Activated T-cell treated with anti-CD3 and anti-CD28 coated beads, Interleukin-2, amount 50 U/mL, for 4 hours (primary cell): ENCODE measurements at regions not wholly inside any gene's neighbourhood (a gene's known extent, or its start where the extent isn't known, plus 50 kb on each side); places are given as distances from the start of the nearest gene placed in this dataset.

Experiments used
- ATAC-seq, 2 donors: fragments of 200-7000 bp; cut with Tn5 transposase; one replicate each; pipeline ENCODE4 v1.10.0; 2021
- DNase-seq: peaks from one replicate; pipeline ENCODE4 v3.0.0-alpha.2; 2020
- H3K27me3 Mint-ChIP-seq: one replicate; pipeline ENCODE4 v1.8.0; 2021; ENCODE audit warnings: low read depth, mixed read lengths
- H3K36me3 Mint-ChIP-seq: one replicate; pipeline ENCODE4 v1.8.0; 2022; ENCODE audit warnings: mixed read lengths; ENCODE audit not compliant: insufficient read depth
- H3K4me1 Mint-ChIP-seq: one replicate; pipeline ENCODE4 v1.8.0; 2021; ENCODE audit warnings: low read depth, mixed read lengths
- H3K4me3 Mint-ChIP-seq: one replicate; pipeline ENCODE4 v1.8.0; 2021; ENCODE audit warnings: mild to moderate bottlenecking, moderate library complexity, mixed read lengths
- H3K9me3 Mint-ChIP-seq: one replicate; pipeline ENCODE4 v1.8.0; 2021; ENCODE audit warnings: mixed read lengths

- Mint-ChIP-seq H3K4me3 (no peak overlapping the region), H3K36me3 (no peaks in the 10 kb centered on the region), H3K9me3 (peaks cover 10% of the 10 kb centered on the region), H3K4me1 (no peaks in the 10 kb centered on the region), H3K27me3 (no peaks in the 10 kb centered on the region)
- DNase-seq: no peak
- no peak for ATAC-seq
Observed at GRCh38 chr1:189868021-189868420, 609.6 kb downstream of the BRINP3 start.

DNA sequence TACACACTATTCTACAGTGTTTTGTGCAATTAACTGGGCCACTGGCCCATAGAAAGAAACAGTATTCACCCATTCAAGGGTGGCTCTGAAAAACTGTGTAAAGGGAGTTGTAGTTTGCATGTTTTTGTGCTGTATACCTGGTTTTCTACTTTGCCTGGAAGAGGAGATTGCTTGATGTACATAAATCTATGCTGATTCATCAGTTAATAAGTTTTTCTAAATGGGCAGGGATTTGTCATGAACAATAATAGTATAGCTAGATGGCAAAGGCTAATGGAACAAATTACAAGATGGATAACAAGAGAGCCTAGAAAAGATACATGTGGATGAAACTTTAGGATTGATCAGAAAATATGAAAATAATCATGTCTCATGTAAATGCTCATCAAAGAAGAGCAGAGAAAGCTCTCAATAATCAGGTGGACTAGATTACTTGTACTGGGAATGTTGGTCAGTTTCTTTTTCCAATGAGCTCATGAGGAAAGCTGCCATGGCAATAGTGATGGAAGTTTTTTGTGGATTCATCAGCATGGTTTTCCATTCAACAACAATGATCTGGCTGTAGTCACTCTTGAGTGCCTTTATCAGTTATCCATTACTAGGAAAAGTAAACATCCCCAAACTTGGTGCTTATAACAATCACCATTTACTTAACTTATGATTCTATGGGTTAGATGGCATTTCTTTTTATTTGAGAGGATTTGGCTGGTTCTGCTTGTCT, 602.8 kb downstream of the BRINP3 start:
- Mint-ChIP-seq H3K4me1 (no peaks in the 10 kb centered on the region), H3K27me3 (no peaks in the 10 kb centered on the region), H3K9me3 (peaks cover 12% of the 10 kb centered on the region), H3K4me3 (no peak overlapping the region), H3K36me3 (no peaks in the 10 kb centered on the region)
- ATAC-seq: no peak
- DNase-seq: no peak

DNA sequence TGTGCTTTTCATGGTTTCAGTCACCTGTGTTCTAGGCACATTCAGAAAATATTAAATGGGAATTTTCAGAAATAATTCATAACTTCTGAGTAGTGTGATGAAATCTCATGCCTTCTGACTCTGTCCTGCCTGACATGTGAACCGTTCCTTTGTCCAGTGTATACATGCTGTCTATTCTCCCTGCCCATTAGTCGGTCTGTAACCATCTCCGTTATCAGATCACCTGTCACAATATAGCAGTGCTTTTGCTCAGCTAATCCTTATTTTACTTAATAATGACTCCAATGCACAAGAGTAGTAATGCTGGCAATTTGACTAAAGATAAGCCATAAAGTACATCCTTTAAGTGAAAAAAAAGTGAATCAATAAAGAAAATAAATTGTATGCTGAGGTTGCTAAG, 597.5 kb downstream of the BRINP3 start:
- no peak overlapping the region for H3K4me3 Mint-ChIP-seq
- ATAC-seq: no peak
- H3K9me3 Mint-ChIP-seq: peaks cover 11% of the 10 kb centered on the region
- DNase-seq: no peak
- H3K4me1 Mint-ChIP-seq: no peaks in the 10 kb centered on the region
- H3K27me3 Mint-ChIP-seq: no peaks in the 10 kb centered on the region
- no peaks in the 10 kb centered on the region for H3K36me3 Mint-ChIP-seq

DNA sequence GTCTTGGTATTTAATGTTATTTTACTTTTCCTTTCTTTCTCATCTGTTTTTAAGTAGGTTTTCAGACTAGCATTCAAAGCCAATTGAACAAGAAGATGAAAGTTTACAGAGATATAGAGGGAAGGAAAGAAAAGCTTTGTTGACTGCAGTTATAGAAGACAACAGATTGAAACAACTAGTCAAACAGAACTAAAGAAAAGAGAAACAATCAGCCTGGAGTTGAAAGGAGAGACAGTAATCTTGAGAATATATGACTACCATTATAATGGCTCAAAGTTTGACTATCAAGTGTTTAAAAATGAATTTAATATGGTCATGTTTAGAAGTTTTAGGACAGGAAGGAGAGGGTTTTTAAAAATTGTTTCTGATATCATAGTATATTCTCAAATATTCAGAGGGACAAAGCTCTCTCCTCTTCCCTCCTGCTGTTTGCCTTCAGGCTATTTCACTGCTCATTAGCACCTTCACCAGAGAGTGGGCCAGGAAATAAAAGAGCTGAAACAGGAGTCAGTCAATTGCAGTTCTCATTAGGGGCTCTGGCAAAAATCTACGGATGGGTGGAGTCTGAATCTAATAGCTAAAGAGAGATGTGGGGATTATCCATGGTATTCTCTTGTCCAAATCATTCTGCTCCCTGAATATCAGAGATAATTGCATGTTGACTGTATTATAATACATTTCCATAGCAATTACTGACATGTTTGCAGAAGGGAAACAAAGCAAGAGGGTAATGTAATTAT, 577.8 kb downstream of the BRINP3 start:
- DNase-seq: no peak
- no peaks in the 10 kb centered on the region for H3K4me1 Mint-ChIP-seq
- H3K27me3 Mint-ChIP-seq: no peaks in the 10 kb centered on the region
- peaks cover 4% of the 10 kb centered on the region for H3K9me3 Mint-ChIP-seq
- no peak for ATAC-seq
- H3K4me3 Mint-ChIP-seq: no peak overlapping the region
- H3K36me3 Mint-ChIP-seq: no peaks in the 10 kb centered on the region

DNA sequence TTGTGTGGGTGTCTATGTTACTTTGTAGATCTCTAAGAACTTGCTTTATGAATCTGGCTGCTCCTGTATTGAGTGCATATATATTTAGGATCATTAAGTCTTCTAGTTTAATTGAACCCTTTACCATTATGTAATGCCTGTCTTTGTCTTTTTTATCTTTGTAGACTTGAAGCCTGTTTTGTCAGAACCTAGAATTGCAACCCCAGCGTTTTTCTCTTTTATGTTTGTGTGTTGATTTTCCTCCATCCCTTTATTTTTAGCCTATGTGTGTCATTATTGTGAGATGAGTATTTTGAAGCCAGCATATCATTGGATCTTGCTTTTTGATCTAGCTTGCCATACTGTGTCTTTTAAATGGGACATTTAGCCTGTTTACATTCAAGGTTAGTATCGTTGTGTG, 573.2 kb downstream of the BRINP3 start:
- H3K27me3 Mint-ChIP-seq: no peaks in the 10 kb centered on the region

GRCh38 chr1:189908113-189908512, 569.6 kb downstream of the BRINP3 start:
- H3K4me1 Mint-ChIP-seq: no peaks in the 10 kb centered on the region
- peaks cover 20% of the 10 kb centered on the region for H3K9me3 Mint-ChIP-seq
- ATAC-seq (no peak), DNase-seq (no peak)
- no peaks in the 10 kb centered on the region for H3K27me3 Mint-ChIP-seq
- H3K36me3 Mint-ChIP-seq: no peaks in the 10 kb centered on the region
- H3K4me3 Mint-ChIP-seq: no peak overlapping the region

More for the DNA sequence above, 573.2 kb downstream of the BRINP3 start:
- H3K36me3 Mint-ChIP-seq: no peaks in the 10 kb centered on the region
- peaks cover 16% of the 10 kb centered on the region for H3K9me3 Mint-ChIP-seq
- ATAC-seq (no peak), DNase-seq (no peak)
- no peak overlapping the region for H3K4me3 Mint-ChIP-seq
- H3K4me1 Mint-ChIP-seq: no peaks in the 10 kb centered on the region

GRCh38 chr1:189921613-189922012, 556.1 kb downstream of the BRINP3 start:
- Mint-ChIP-seq H3K9me3 (peaks cover 29% of the 10 kb centered on the region), H3K36me3 (no peaks in the 10 kb centered on the region)

DNA sequence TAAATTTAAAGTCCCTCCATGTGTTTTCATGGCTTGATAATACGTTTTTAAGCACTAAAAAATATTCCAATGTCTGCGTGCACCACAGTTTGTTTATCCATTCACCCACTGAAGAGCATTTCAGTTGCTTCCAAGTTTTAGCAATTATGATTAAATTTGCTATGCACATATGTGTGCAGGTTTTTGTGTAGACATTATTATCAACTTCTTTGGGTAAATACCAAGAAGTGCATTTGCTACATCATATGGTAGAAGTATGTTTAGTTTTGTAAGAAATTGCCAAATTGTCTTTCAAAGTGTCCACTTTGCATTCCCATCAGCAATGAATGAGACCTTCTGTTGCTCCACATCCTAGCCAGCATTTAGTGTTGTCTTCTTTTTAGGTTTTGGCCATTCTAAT, 550.0 kb downstream of the BRINP3 start:
- DNase-seq (no peak), ATAC-seq (no peak)
- H3K36me3 Mint-ChIP-seq: no peaks in the 10 kb centered on the region
- peaks cover 21% of the 10 kb centered on the region for H3K9me3 Mint-ChIP-seq
- H3K4me3 Mint-ChIP-seq: no peak overlapping the region
- no peaks in the 10 kb centered on the region for H3K27me3 Mint-ChIP-seq
- no peaks in the 10 kb centered on the region for H3K4me1 Mint-ChIP-seq

More at GRCh38 chr1:189921613-189922012, 556.1 kb downstream of the BRINP3 start:
- Mint-ChIP-seq H3K4me1 (no peaks in the 10 kb centered on the region), H3K27me3 (no peaks in the 10 kb centered on the region), H3K4me3 (no peak overlapping the region)
- DNase-seq (no peak), ATAC-seq (no peak)

- H3K4me1 Mint-ChIP-seq: no peaks in the 10 kb centered on the region
- H3K9me3 Mint-ChIP-seq: peaks cover 24% of the 10 kb centered on the region
- H3K36me3 Mint-ChIP-seq: no peaks in the 10 kb centered on the region
- ATAC-seq (no peak), DNase-seq (no peak)
- no peak overlapping the region for H3K4me3 Mint-ChIP-seq
- H3K27me3 Mint-ChIP-seq: no peaks in the 10 kb centered on the region
Observed at GRCh38 chr1:189929501-189930099, 548.1 kb downstream of the BRINP3 start.

DNA sequence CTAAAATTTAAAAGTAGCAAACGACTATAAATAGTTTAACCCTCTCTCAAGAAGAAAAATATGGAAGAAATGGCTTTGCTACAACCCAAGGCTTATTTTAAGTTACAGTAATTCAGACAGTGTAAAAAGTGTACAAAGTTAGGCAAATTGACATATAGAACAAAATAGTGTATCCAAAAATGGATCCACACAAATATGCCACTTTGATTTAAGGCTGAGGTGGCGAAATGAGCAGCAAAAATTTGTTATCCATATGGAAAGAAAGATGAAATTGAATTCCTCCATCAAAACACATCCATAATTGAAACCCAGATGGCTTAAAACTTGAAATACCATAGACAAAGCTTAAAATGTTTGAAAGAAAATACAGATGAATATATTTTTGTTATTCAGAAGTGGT, 540.8 kb downstream of the BRINP3 start:
- H3K4me3 Mint-ChIP-seq: no peak overlapping the region
- DNase-seq (no peak), ATAC-seq (no peak)
- no peaks in the 10 kb centered on the region for H3K36me3 Mint-ChIP-seq
- no peaks in the 10 kb centered on the region for H3K4me1 Mint-ChIP-seq
- peaks cover 19% of the 10 kb centered on the region for H3K9me3 Mint-ChIP-seq
- H3K27me3 Mint-ChIP-seq: no peaks in the 10 kb centered on the region

- DNase-seq (no peak), ATAC-seq (no peak)
- Mint-ChIP-seq H3K9me3 (peaks cover 9% of the 10 kb centered on the region), H3K36me3 (no peaks in the 10 kb centered on the region), H3K4me3 (no peak overlapping the region), H3K27me3 (no peaks in the 10 kb centered on the region), H3K4me1 (no peaks in the 10 kb centered on the region)
Observed at GRCh38 chr1:189939967-189940366, 537.7 kb downstream of the BRINP3 start.

DNA sequence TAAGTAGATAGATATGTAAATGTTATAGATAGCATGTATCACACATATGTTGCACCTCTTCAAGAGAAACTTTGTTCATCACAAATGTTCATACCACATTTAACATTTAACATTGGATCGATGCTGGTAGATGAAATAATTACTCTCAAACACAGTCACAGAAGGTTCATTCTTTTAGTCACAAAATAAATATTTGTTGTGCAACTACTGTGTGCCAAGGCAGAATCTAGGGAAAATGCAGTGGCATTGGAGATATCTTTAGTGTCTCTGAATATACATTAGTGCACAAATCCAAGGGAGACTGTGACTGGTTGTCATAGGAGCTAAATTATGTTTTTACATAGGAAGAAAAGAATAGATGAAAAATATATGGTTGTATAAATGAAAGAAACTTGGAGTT, 535.7 kb downstream of the BRINP3 start:
- H3K36me3 Mint-ChIP-seq: no peaks in the 10 kb centered on the region
- DNase-seq: no peak
- no peaks in the 10 kb centered on the region for H3K27me3 Mint-ChIP-seq
- peaks cover 11% of the 10 kb centered on the region for H3K9me3 Mint-ChIP-seq
- no peak overlapping the region for H3K4me3 Mint-ChIP-seq
- ATAC-seq: no peak
- no peaks in the 10 kb centered on the region for H3K4me1 Mint-ChIP-seq

DNA sequence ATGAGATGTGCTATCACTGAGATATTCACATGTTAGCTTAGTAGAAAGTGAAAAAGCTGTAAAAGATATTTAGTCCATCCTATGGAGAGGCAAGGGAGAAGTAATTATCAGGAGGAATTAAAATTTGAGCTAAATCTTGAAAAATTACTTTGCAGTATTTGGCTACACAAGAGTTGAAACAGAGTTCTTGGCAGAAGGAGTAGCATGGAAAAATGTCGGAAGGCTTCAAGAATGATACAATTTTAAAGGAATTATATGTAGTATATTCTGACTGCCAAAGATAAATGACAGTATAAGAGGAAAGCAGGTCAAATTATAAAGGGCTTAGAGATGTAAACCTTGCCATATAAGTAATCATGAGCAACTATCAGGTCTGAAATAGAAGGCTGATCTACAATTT, 518.9 kb downstream of the BRINP3 start:
- ATAC-seq (no peak), DNase-seq (no peak)
- Mint-ChIP-seq H3K4me1 (no peaks in the 10 kb centered on the region), H3K9me3 (peaks cover 7% of the 10 kb centered on the region), H3K4me3 (no peak overlapping the region), H3K27me3 (no peaks in the 10 kb centered on the region), H3K36me3 (no peaks in the 10 kb centered on the region)

- peaks cover 4% of the 10 kb centered on the region for H3K9me3 Mint-ChIP-seq
- H3K4me3 Mint-ChIP-seq: no peak overlapping the region
- ATAC-seq: no peak
- no peaks in the 10 kb centered on the region for H3K4me1 Mint-ChIP-seq
- DNase-seq: no peak
- H3K36me3 Mint-ChIP-seq: no peaks in the 10 kb centered on the region
- H3K27me3 Mint-ChIP-seq: no peaks in the 10 kb centered on the region
Observed at GRCh38 chr1:189960769-189961168, 516.9 kb downstream of the BRINP3 start.

DNA sequence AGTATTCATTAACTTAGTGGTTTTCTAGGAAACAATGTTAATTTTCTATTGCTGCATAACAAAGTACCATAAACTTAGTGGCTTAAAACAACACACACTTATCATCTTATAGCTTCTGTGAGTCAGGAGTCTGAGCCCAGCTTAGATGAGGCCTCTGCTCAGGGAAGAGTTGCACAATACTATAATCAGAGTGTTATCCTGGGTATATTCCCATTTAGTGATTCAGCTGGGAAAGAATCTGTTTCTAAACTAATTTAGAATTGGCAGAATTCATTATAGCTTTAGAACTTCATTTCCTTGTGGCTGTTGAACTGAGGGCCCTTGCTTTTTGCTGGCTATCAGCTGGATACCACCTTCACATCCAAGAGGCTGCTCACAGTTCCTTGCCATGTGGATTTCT, 515.5 kb downstream of the BRINP3 start:
- ATAC-seq (no peak), DNase-seq (no peak)
- no peaks in the 10 kb centered on the region for H3K36me3 Mint-ChIP-seq
- no peak overlapping the region for H3K4me3 Mint-ChIP-seq
- no peaks in the 10 kb centered on the region for H3K4me1 Mint-ChIP-seq
- peaks cover 3% of the 10 kb centered on the region for H3K9me3 Mint-ChIP-seq
- no peaks in the 10 kb centered on the region for H3K27me3 Mint-ChIP-seq
